GM21737 (cell line): ENCODE measurements at regions not wholly inside any gene's neighbourhood (a gene's known extent, or its start where the extent isn't known, plus 50 kb on each side); places are given as distances from the start of the nearest gene placed in this dataset.

Source experiments
- ATAC-seq: cut with Tn5 transposase; IDR thresholded peaks from one replicate; pipeline ENCODE4 v1.9.1; 2021; ENCODE audit warnings: mild to moderate bottlenecking, moderate library complexity; ENCODE audit not compliant: unreplicated experiment

- ATAC-seq: no peak
Measured at GRCh38 chr13:80611310-80611709, 270.4 kb upstream of the SPRY2 start.

DNA sequence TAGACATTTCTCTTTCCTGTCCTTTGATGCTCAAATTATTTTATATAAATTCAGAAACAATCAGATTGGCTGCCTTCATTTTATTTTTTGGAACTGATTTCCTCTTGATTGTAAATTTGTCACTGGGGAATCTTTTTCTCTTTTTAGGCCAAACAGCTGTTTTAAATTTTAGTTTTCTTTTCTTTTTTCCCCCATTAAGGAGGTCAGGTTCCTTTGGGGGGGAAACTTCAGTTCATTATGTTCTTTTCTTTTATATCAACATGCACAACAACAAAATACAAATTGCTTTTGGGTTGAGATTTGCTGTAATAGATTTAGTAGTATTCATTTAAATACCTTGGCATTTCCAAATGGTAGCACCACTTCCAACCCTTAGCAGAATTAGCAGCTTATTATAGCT lies 264.8 kb upstream of the SPRY2 start:
- no peak for ATAC-seq

DNA sequence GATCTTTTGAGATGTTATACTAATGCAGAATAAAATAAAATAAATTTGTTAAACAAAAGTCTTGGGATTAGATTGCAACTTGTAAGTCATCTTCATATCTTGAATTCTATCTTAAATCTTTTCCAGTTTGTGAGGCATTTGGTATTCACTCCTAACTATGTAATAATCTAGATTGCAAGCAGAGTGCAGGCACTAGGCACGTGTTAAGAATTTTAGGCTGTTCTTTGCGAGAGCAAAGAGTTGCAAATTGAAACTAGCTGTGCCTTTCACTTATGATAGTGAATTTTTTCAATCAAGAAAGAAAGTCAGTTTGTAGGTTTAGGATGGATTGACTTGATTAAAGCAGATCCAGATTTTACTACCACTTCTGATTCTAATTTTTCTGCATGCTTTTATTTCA lies 264.1 kb upstream of the SPRY2 start:
- no peak for ATAC-seq

DNA sequence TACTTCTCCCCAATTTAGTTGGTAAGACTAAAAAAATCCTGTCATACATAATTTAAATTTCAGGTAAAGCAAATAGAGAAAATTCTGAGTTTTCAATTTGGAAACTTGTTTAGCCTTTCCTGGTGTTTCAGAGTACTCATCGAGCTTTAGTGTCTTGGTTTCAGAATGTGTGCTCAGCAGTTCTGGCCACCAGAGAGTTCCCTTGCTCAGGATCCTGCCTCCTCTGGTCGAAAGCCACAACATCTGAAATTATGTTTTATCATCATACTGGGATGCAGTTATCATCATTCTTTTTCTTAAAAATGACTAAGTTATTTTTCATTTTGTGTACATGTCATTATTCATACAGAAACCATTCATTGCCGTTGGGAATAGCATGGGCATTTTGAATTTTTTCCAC lies 263.2 kb upstream of the SPRY2 start:
- ATAC-seq: no peak

GRCh38 chr13:80603351-80603750 lies 262.4 kb upstream of the SPRY2 start:
- ATAC-seq: no peak

- ATAC-seq: no peak
Measured at GRCh38 chr13:80599765-80600164, 258.8 kb upstream of the SPRY2 start.

DNA sequence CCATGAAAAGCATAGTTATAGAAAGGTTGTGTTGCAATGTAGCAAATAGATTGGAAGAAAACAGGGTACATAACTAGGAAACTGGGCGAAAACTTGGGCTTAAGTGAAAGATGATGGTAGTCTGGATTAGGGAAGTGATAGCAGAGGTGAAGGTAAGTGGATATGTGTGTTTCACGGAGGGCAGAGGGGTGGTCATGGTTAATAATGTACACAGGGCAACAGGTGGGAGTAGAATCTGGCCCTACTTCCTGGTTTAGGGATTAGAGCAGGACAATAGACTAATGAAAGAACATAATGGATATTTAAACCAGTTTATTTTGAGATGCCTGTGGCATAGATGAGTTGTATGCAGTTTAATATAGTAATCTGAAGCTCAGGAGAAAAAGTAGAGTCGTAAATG lies 257.3 kb upstream of the SPRY2 start:
- ATAC-seq: no peak

- no peak for ATAC-seq
Measured at GRCh38 chr13:80591976-80592740, 251.2 kb upstream of the SPRY2 start.

DNA sequence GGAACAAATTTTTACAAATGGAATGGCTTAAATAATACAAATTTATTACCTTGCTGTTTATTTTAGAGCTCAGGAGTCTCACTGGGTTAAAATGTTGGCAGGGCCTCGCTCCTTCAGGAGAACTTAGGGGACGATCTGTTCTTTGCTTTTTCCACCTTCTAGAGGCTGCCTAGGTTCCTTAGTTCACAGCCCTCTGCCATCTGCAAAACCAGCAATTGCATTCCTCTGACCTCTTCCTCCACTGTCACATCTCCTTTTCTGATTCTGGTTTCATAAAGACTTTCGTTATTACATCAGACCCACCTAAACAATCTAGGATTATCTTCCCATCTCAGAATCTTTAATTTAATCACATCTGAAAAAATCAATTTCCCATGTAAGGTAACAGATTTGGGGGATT lies 249.6 kb upstream of the SPRY2 start:
- ATAC-seq: no peak

DNA sequence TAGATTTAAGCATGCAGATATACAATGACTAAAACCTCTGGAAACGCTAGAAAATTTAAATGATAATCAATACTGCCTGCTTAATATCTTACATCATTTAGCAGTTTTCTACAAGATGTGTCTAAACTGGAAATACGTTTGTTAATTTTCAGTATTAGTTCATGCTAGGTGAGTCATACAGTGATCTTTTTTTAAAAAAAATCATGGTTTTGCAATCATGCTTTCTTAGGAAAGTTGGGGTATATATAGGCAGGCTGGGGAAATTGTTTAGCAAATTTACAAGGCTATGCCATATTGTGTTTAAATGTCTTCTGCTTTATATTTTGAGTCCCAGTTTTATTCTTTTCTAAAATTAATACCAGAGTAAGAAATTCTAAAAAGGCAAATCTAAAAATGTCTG lies 245.4 kb upstream of the SPRY2 start:
- ATAC-seq: no peak

- ATAC-seq: no peak
Measured at GRCh38 chr13:80585531-80585930, 244.6 kb upstream of the SPRY2 start.

GRCh38 chr13:80584785-80585184 lies 243.9 kb upstream of the SPRY2 start:
- no peak for ATAC-seq

GRCh38 chr13:80584306-80584705 lies 243.4 kb upstream of the SPRY2 start:
- no peak for ATAC-seq

GRCh38 chr13:80577926-80578670 lies 237.2 kb upstream of the SPRY2 start:
- ATAC-seq: no peak

- ATAC-seq: no peak
Measured at GRCh38 chr13:80577285-80577684, 236.4 kb upstream of the SPRY2 start.

- ATAC-seq: no peak
Measured at GRCh38 chr13:80574113-80574850, 233.4 kb upstream of the SPRY2 start.

- ATAC-seq: no peak
Measured at GRCh38 chr13:80572923-80573316, 232.0 kb upstream of the SPRY2 start.

- ATAC-seq: no peak
Measured at GRCh38 chr13:80572308-80572922, 231.5 kb upstream of the SPRY2 start.

DNA sequence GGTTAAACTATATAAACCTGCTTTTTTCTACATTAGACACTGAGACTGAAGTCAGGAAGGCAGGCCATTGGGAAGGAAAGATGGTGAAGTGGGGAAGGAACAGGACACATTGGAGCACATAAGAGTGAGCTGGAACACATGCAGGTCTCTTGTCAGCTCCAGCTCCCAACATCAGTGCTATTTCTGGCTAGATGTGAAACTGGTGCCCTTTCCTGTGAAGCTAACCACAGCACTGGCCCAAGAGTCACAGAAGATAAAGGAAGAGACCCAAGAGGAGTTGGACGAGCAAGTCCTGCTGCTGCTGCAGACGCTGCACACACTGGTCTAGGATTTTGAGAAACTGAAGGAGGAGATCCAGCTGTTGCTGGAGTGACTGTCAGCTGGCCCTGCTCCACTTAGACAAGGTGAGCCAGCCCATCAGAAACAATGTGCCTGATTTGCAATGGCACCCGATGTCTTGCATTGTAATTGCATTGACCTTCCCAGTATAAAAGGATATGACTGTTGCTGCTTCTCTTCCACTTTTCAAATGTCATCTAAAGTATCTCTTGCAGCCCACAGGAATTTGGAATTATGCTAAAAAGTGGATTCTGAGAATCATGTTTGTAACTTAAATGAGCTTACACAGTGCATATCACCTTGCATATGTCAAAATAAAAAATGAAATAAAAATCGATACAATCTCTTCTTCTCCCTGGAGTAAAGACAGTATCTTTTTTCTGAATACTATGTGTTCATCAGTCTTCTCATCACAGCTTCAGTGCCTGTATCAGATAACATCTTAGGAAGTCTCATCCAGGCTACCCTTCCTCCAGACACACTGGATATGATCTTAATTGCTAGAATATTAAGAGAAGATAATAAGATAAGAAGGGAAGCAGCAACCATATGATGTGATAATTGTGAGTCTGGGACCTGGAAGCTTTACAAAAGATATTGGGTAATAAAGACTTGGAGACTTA lies 230.7 kb upstream of the SPRY2 start:
- ATAC-seq: no peak

DNA sequence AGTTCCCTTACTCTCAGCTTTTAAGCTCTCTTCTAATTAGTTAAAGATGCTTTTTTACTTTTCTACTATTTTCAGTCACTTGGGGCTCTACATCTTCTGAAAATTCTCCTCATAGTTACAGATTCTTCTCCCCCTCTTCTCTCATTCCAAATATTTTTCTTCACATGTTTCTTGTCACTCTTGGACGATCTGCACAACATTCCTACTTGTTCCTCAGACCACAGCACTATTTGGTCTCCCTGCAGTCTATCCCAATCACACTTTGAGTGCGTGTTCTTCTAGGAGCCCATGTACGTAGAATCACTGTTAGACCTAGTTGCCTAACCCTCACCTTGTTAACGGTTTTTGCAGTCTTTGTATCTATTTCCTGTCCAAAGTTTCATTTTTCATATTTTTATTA lies 222.5 kb upstream of the SPRY2 start:
- no peak for ATAC-seq
